CD4-positive, alpha-beta T cell treated with Interferon alpha-2 for 1 hour (primary cell): ENCODE measurements at regions not wholly inside any gene's neighbourhood (a gene's known extent, or its start where the extent isn't known, plus 50 kb on each side); places are given as distances from the start of the nearest gene placed in this dataset.

Experiments used
- DNase-seq, 2 donors: peaks; one replicate each; pipeline ENCODE4 v3.0.0-alpha.2; 2020 to 2022

GRCh38 chrX:79645749-79646148, 278.6 kb upstream of the ITM2A start:
- DNase-seq = no peak

- no peak for DNase-seq
These were observed 264.4 kb upstream of the ITM2A start for GRCh38 chrX:79631526-79631925.

GRCh38 chrX:79630033-79631009, 263.2 kb upstream of the ITM2A start:
- no peak for DNase-seq

- DNase-seq = no peak
These were observed 256.1 kb upstream of the ITM2A start for GRCh38 chrX:79623098-79623762.

GRCh38 chrX:79618280-79618679, 251.1 kb upstream of the ITM2A start:
- DNase-seq = no peak

GRCh38 chrX:79604364-79604763, 237.2 kb upstream of the ITM2A start:
- DNase-seq = no peak

GRCh38 chrX:79601341-79602131, 234.4 kb upstream of the ITM2A start:
- DNase-seq = no peak

GRCh38 chrX:79592259-79592658, 225.1 kb upstream of the ITM2A start:
- no peak for DNase-seq

- no peak for DNase-seq
These were observed 221.1 kb upstream of the ITM2A start for GRCh38 chrX:79588233-79588632.

GRCh38 chrX:79573760-79574159, 206.6 kb upstream of the ITM2A start:
- no peak for DNase-seq

- no peak for DNase-seq
These were observed 205.4 kb upstream of the ITM2A start for GRCh38 chrX:79572566-79572965.

GRCh38 chrX:79570524-79571240, 203.5 kb upstream of the ITM2A start:
- no peak for DNase-seq

- no peak for DNase-seq
These were observed 201.2 kb upstream of the ITM2A start for GRCh38 chrX:79568309-79568708.

GRCh38 chrX:79564362-79564761, 197.2 kb upstream of the ITM2A start:
- DNase-seq = no peak

- no peak for DNase-seq
These were observed 192.2 kb upstream of the ITM2A start for GRCh38 chrX:79559290-79559689.

GRCh38 chrX:79557212-79557611, 190.1 kb upstream of the ITM2A start:
- DNase-seq = no peak

GRCh38 chrX:79556800-79557199, 189.7 kb upstream of the ITM2A start:
- DNase-seq = no peak

GRCh38 chrX:79530310-79531108, 163.4 kb upstream of the ITM2A start:
- no peak for DNase-seq

GRCh38 chrX:79524642-79525041, 157.5 kb upstream of the ITM2A start:
- no peak for DNase-seq

- DNase-seq = no peak
These were observed 148.4 kb upstream of the ITM2A start for GRCh38 chrX:79515529-79515928.

GRCh38 chrX:79511799-79512198, 144.7 kb upstream of the ITM2A start:
- DNase-seq = no peak

GRCh38 chrX:79506001-79506400, 138.9 kb upstream of the ITM2A start:
- no peak for DNase-seq
